ENCODE measurements at regions not wholly inside any gene's neighbourhood (a gene's known extent, or its start where the extent isn't known, plus 50 kb on each side); places are given as distances from the start of the nearest gene placed in this dataset.

DNA sequence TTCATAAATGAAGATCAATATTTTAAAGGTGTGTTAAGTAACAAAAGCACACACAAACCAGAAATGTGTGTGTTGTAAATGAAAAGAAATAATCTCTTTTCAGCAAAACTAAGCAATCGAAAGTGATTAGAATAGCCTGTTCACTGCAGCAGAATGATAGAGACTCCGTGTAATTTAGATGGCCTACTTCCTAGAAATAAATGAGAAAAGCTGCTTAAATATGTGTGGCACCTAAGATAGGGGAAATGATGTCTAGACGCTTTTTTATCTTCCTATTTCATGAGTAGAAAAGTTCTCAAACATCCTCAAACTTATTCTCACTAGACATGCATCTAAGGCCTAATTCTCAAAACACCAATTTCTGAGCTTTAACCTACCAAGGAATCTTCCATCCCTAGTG lies 124.7 kb upstream of the BRINP3 start:
- no peaks in the 10 kb centered on the region for H4K20me1 ChIP-seq (ENCODE audit: low read depth)
- H3K36me3 ChIP-seq = no peaks in the 10 kb centered on the region
- DNase-seq (ENCODE audit: low spot score) = no peak
- no peak overlapping the region for H3K4me3 Mint-ChIP-seq
- H3K9me3 ChIP-seq (ENCODE audit: low read depth) = no peaks in the 10 kb centered on the region
- H3K9me3 Mint-ChIP-seq = no peaks in the 10 kb centered on the region
- no peak overlapping the region for H3K27ac ChIP-seq
- no peak overlapping the region for H3K4me2 ChIP-seq
- no peaks in the 10 kb centered on the region for H3K27me3 Mint-ChIP-seq (ENCODE audit: insufficient read depth, low read depth)
- no peaks in the 10 kb centered on the region for H3K36me3 Mint-ChIP-seq
- H3K27me3 ChIP-seq = no peaks in the 10 kb centered on the region
- no peaks in the 10 kb centered on the region for H3F3A ChIP-seq (ENCODE audit: low read depth)
- H3K4me3 ChIP-seq = no peak overlapping the region
- TF ChIP-seq, protein P1, sequence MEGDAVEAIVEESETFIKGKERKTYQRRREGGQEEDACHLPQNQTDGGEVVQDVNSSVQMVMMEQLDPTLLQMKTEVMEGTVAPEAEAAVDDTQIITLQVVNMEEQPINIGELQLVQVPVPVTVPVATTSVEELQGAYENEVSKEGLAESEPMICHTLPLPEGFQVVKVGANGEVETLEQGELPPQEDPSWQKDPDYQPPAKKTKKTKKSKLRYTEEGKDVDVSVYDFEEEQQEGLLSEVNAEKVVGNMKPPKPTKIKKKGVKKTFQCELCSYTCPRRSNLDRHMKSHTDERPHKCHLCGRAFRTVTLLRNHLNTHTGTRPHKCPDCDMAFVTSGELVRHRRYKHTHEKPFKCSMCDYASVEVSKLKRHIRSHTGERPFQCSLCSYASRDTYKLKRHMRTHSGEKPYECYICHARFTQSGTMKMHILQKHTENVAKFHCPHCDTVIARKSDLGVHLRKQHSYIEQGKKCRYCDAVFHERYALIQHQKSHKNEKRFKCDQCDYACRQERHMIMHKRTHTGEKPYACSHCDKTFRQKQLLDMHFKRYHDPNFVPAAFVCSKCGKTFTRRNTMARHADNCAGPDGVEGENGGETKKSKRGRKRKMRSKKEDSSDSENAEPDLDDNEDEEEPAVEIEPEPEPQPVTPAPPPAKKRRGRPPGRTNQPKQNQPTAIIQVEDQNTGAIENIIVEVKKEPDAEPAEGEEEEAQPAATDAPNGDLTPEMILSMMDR (IDR thresholded peaks at IDR 0.05) = no peak
- no peak for TF ChIP-seq EZH2phosphoT487 (IDR thresholded peaks at IDR 0.05)
- no peak for TF ChIP-seq EZH2 (IDR thresholded peaks at IDR 0.05)
- H3K4me1 ChIP-seq = no peaks in the 10 kb centered on the region
- H2AFZ ChIP-seq (replicated peaks) = peak overlapping the region; percentile 17
- no peak overlapping the region for H3K27ac Mint-ChIP-seq
- H3K9ac ChIP-seq = no peak overlapping the region
- H3K79me2 ChIP-seq (ENCODE audit: low read depth) = no peaks in the 10 kb centered on the region
- H3K4me1 Mint-ChIP-seq = peaks cover 4% of the 10 kb centered on the region

DNA sequence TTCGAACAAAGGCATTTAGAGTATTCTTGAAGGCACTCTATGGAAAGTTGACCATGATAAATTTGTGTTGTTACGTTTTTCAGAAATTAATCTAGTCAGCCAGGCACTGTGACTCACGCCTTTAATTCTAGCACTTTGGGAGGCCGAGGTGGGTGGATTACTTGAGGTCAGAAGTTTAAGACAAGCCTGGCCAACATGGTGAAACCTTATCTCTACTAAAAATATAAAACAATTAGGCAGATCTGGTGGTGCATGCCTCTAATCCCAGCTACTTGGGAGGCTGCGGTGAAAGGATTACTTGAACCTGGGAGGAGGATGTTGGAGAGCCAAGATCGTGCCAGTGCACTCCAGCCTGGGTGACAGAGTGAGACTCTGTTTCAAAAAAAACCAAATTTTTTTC lies 130.6 kb upstream of the BRINP3 start:
- H3K4me2 ChIP-seq = no peak overlapping the region
- no peaks in the 10 kb centered on the region for H3K4me1 ChIP-seq
- H3F3A ChIP-seq (ENCODE audit: low read depth) = no peaks in the 10 kb centered on the region
- H2AFZ ChIP-seq (replicated peaks) = no peak overlapping the region
- Mint-ChIP-seq H3K27ac (no peak overlapping the region), H3K4me1 (peaks cover 4% of the 10 kb centered on the region), H3K36me3 (no peaks in the 10 kb centered on the region), H3K9me3 (peaks cover 3% of the 10 kb centered on the region), H3K27me3 (ENCODE audit: insufficient read depth, low read depth) (no peaks in the 10 kb centered on the region), H3K4me3 (no peak overlapping the region)
- TF ChIP-seq, protein P1 (IDR thresholded peaks at IDR 0.05) = no peak
- no peak overlapping the region for H3K27ac ChIP-seq
- H3K9me3 ChIP-seq (ENCODE audit: low read depth) = no peaks in the 10 kb centered on the region
- no peak for DNase-seq (ENCODE audit: low spot score)
- H3K36me3 ChIP-seq = no peaks in the 10 kb centered on the region
- no peak overlapping the region for H3K4me3 ChIP-seq
- H3K27me3 ChIP-seq = no peaks in the 10 kb centered on the region
- H3K79me2 ChIP-seq (ENCODE audit: low read depth) = no peaks in the 10 kb centered on the region
- no peaks in the 10 kb centered on the region for H4K20me1 ChIP-seq (ENCODE audit: low read depth)
- H3K9ac ChIP-seq = no peak overlapping the region

DNA sequence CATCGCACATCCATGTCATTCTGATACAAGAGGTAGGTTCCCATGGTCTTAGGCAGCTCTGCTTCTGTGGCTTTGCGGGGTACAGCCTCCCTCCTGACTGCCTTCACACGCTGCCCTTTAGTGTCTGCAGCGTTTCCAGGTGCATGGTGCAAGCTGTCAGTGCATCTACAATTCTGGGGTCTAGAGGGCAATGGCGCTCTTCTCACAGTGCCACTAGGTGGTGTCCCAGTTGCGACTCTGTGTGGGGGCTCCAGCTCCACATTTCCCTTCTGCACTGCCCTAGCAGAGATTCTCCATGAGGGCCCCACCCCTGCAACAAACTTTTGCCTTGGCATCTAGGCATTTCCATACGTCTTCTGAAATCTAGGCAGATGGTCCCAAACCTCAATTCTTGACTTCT lies 138.2 kb upstream of the BRINP3 start:
- H2AFZ ChIP-seq (replicated peaks) = no peak overlapping the region
- H3K36me3 Mint-ChIP-seq = no peaks in the 10 kb centered on the region
- no peaks in the 10 kb centered on the region for H3K9me3 ChIP-seq (ENCODE audit: low read depth)
- no peak overlapping the region for H3K4me3 ChIP-seq
- H3K27me3 Mint-ChIP-seq (ENCODE audit: insufficient read depth, low read depth) = no peaks in the 10 kb centered on the region
- no peaks in the 10 kb centered on the region for H4K20me1 ChIP-seq (ENCODE audit: low read depth)
- TF ChIP-seq EZH2phosphoT487 (IDR thresholded peaks at IDR 0.05) = no peak
- no peak for TF ChIP-seq EZH2 (IDR thresholded peaks at IDR 0.05)
- TF ChIP-seq, protein P1 (IDR thresholded peaks at IDR 0.05) = peak; percentile 27
- H3K79me2 ChIP-seq (ENCODE audit: low read depth) = no peaks in the 10 kb centered on the region
- H3K9ac ChIP-seq = no peak overlapping the region
- no peak overlapping the region for H3K4me2 ChIP-seq
- H3K27me3 ChIP-seq = no peaks in the 10 kb centered on the region
- H3K4me1 ChIP-seq = no peaks in the 10 kb centered on the region
- no peaks in the 10 kb centered on the region for H3F3A ChIP-seq (ENCODE audit: low read depth)
- no peaks in the 10 kb centered on the region for H3K36me3 ChIP-seq
- no peaks in the 10 kb centered on the region for H3K4me1 Mint-ChIP-seq
- DNase-seq (ENCODE audit: low spot score) = no peak
- no peak overlapping the region for H3K27ac Mint-ChIP-seq
- H3K9me3 Mint-ChIP-seq = no peaks in the 10 kb centered on the region
- no peak overlapping the region for H3K27ac ChIP-seq
- no peak overlapping the region for H3K4me3 Mint-ChIP-seq

DNA sequence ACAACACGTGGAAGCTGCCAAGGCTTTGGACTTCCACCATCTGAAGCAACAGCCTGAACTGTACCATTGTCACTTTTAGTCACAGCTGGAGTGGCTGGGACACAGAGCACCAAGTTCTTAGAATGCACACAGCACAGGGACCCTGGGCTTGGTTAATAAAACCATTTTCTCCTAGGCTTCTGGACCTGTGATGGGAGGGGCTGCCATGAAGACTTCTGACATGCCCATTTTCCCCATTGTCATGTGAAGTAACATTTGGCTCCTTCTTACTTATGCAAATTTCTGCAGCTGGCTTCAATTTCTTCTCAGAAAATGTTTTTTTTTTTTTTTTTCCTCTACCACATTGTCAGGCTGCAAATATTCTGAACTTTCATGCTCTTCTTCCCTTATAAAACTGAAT lies 138.6 kb upstream of the BRINP3 start:
- no peaks in the 10 kb centered on the region for H3K36me3 Mint-ChIP-seq
- no peaks in the 10 kb centered on the region for H4K20me1 ChIP-seq (ENCODE audit: low read depth)
- no peaks in the 10 kb centered on the region for H3F3A ChIP-seq (ENCODE audit: low read depth)
- no peaks in the 10 kb centered on the region for H3K9me3 Mint-ChIP-seq
- H3K4me1 Mint-ChIP-seq = no peaks in the 10 kb centered on the region
- H3K27ac ChIP-seq = no peak overlapping the region
- H3K27me3 ChIP-seq = no peaks in the 10 kb centered on the region
- H2AFZ ChIP-seq (replicated peaks) = no peak overlapping the region
- TF ChIP-seq, protein P1 (IDR thresholded peaks at IDR 0.05) = no peak
- TF ChIP-seq EZH2phosphoT487 (IDR thresholded peaks at IDR 0.05) (no peak), EZH2 (IDR thresholded peaks at IDR 0.05) (no peak)
- no peaks in the 10 kb centered on the region for H3K27me3 Mint-ChIP-seq (ENCODE audit: insufficient read depth, low read depth)
- no peak overlapping the region for H3K27ac Mint-ChIP-seq
- H3K4me2 ChIP-seq = no peak overlapping the region
- H3K9me3 ChIP-seq (ENCODE audit: low read depth) = no peaks in the 10 kb centered on the region
- no peak overlapping the region for H3K4me3 Mint-ChIP-seq
- no peak overlapping the region for H3K9ac ChIP-seq
- H3K4me1 ChIP-seq = no peaks in the 10 kb centered on the region
- no peaks in the 10 kb centered on the region for H3K36me3 ChIP-seq
- no peak overlapping the region for H3K4me3 ChIP-seq
- H3K79me2 ChIP-seq (ENCODE audit: low read depth) = no peaks in the 10 kb centered on the region
- DNase-seq (ENCODE audit: low spot score) = no peak
